ENCODE measurements at regions not wholly inside any gene's neighbourhood (a gene's known extent, or its start where the extent isn't known, plus 50 kb on each side); places are given as distances from the start of the nearest gene placed in this dataset.

DNA sequence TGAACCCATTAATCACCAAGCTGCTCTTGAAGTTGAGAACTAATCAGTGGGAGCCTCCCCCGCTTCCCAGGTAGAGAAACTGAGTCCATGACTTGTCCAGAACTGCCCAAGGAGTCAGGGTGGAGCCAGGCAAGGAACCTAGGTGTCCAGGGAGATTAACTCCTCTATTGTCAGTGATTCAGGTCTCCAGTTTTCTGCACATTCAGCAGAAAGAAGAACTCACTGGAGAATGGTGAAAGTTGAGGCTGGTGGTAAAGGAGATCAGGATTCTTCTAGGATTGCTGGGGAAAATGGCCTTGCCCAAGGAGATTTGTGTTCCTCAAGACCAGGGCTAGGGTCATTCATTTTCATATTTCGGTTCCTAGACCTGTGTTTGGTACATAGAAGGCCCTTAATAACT, 87.2 kb upstream of the CISTR start:
- Histone ChIP-seq H4K8ac (replicated peaks; ENCODE audit: insufficient read length, low read depth, low read length) (no peak overlapping the region), H3K27ac (ENCODE audit: insufficient read length, low read depth, low read length) (no peak overlapping the region), H3K4me1 (ENCODE audit: insufficient read depth, low read length) (no peaks in the 10 kb centered on the region)

More for the DNA sequence above, 87.2 kb upstream of the CISTR start:
- Mint-ChIP-seq H3K4me3 (no peak overlapping the region), H3K36me3 (ENCODE audit: insufficient read depth in 1 of 3, low read depth in 3 of 3) (no peaks in the 10 kb centered on the region), H3K4me1 (no peaks in the 10 kb centered on the region), H3K27ac (no peak overlapping the region), H3K9me3 (no peaks in the 10 kb centered on the region), H3K27me3 (ENCODE audit: low read depth) (peaks cover 56% of the 10 kb centered on the region)
- Histone ChIP-seq H3T11ph (ENCODE audit: low read length) (no peak overlapping the region), H3K56ac (ENCODE audit: insufficient read length, low read depth, low read length) (no peak overlapping the region), H3K23me2 (ENCODE audit: insufficient read length, low read depth, low read length, poor library complexity, severe bottlenecking) (no peaks in the 10 kb centered on the region), H3K4me2 (ENCODE audit: insufficient read depth, insufficient read length, low read length) (no peak overlapping the region), H2BK15ac (ENCODE audit: low read depth, low read length) (no peak overlapping the region), H3K23ac (ENCODE audit: insufficient read length, low read depth, low read length) (no peak overlapping the region), H3K9ac (ENCODE audit: extremely low read depth, insufficient read length, low read length) (no peak overlapping the region), H2BK120ac (ENCODE audit: low read depth, low read length, poor library complexity, severe bottlenecking) (no peak overlapping the region), H2AFZ (ENCODE audit: low read length) (no peak overlapping the region), H4K5ac (ENCODE audit: insufficient read length, low read depth, low read length) (no peak overlapping the region), H3K27me3 (ENCODE audit: insufficient read depth, low read length) (no peaks in the 10 kb centered on the region), H3K79me1 (ENCODE audit: insufficient read depth, low read depth, low read length, poor library complexity, severe bottlenecking) (no peaks in the 10 kb centered on the region), H2BK20ac (ENCODE audit: low read depth, low read length, poor library complexity, severe bottlenecking) (no peak overlapping the region), H2BK12ac (ENCODE audit: insufficient read length, low read depth, low read length) (no peak overlapping the region), H3K9me3 (ENCODE audit: control insufficient read depth, low read depth, low read length) (no peaks in the 10 kb centered on the region), H4K20me1 (ENCODE audit: control insufficient read depth, insufficient read depth, insufficient read length) (no peaks in the 10 kb centered on the region), H3K4ac (ENCODE audit: low read depth, low read length) (no peak overlapping the region), H3K14ac (ENCODE audit: insufficient read depth, low read length) (no peak overlapping the region), H2AK5ac (ENCODE audit: insufficient read length, low read length) (no peak overlapping the region), H3K18ac (ENCODE audit: insufficient read length, low read depth, low read length) (no peak overlapping the region), H3K79me2 (ENCODE audit: insufficient read depth, low read length) (no peaks in the 10 kb centered on the region), H4K91ac (ENCODE audit: insufficient read length, low read depth, low read length) (no peak overlapping the region), H2BK5ac (ENCODE audit: insufficient read length, low read length) (no peak overlapping the region)
- no CpG with 5 or more reads among the region's 2 CpGs for WGBS (ENCODE audit: extremely low coverage, insufficient read length, low lambda C conversion rate)
- no peak for TF ChIP-seq CTCF (conservative IDR thresholded peaks at IDR 0.05)
- no peak for DNase-seq
